ENCODE measurements at regions not wholly inside any gene's neighbourhood (a gene's known extent, or its start where the extent isn't known, plus 50 kb on each side); places are given as distances from the start of the nearest gene placed in this dataset.

DNA sequence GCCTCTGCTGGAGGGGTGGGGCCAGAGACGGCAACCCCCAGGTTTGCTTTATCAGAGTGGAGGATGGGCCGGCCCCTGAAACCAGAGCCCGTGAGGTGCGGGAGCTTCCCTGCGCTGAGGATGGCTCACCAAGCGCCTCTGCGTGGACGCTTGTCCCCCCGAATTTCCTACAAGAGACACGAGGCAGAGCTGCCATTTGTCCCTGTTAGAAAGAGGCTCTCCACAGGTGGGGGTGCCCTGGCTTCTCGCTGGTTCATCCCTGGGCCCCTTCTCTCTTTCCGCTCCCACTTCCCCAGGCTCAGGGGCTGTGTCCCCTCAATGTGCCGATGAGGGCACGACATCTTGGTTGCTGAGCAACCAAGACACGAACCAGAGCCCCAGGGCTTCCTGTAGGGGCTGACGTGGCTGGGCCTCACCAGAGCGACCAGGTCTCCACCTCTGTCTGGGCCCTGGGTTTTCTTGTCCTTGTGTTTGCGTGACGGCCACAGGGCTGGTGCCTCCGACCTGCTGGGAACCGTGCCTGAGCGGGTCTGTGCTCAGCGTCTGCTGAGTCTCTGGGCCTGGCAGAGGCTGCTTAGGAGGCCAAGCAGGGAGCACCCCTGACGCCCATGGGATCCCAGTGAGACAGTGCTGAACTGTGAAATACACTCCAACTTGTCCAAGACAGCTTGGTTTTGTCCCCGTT, 119.6 kb upstream of the COL5A1 start:
- TF ChIP-seq, protein P1, sequence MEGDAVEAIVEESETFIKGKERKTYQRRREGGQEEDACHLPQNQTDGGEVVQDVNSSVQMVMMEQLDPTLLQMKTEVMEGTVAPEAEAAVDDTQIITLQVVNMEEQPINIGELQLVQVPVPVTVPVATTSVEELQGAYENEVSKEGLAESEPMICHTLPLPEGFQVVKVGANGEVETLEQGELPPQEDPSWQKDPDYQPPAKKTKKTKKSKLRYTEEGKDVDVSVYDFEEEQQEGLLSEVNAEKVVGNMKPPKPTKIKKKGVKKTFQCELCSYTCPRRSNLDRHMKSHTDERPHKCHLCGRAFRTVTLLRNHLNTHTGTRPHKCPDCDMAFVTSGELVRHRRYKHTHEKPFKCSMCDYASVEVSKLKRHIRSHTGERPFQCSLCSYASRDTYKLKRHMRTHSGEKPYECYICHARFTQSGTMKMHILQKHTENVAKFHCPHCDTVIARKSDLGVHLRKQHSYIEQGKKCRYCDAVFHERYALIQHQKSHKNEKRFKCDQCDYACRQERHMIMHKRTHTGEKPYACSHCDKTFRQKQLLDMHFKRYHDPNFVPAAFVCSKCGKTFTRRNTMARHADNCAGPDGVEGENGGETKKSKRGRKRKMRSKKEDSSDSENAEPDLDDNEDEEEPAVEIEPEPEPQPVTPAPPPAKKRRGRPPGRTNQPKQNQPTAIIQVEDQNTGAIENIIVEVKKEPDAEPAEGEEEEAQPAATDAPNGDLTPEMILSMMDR (IDR thresholded peaks at IDR 0.05 in 4 of 5, conservative IDR thresholded peaks at IDR 0.05 in 1 of 5) = no peak
- TF ChIP-seq POLR2A (IDR thresholded peaks at IDR 0.05) = no peak

Data from gastrocnemius medialis (tissue), 4 donors.